ENCODE measurements at regions not wholly inside any gene's neighbourhood (a gene's known extent, or its start where the extent isn't known, plus 50 kb on each side); places are given as distances from the start of the nearest gene placed in this dataset.

- ATAC-seq: peak; percentile 88
- Histone ChIP-seq H3K4me1 (ENCODE audit: low read depth) (no peaks in the 10 kb centered on the region), H3K4me3 (no peak overlapping the region), H3K36me3 (ENCODE audit: low read depth) (no peaks in the 10 kb centered on the region), H3K9me3 (no peaks in the 10 kb centered on the region)
- intact Hi-C loops (cut with DNase I, micrococcal nuclease): no loop called here
- no peak for TF ChIP-seq CTCF (IDR thresholded peaks at IDR 0.05)
- DNase-seq: peak in 1 of 3 donors; percentile 16
Observed at GRCh38 chr10:108399465-108399864, 1235.0 kb upstream of the SORCS1 start.

- Histone ChIP-seq H3K4me1 (ENCODE audit: low read depth) (no peaks in the 10 kb centered on the region), H3K4me3 (no peak overlapping the region), H3K36me3 (ENCODE audit: low read depth) (no peaks in the 10 kb centered on the region), H3K9me3 (no peaks in the 10 kb centered on the region)
- ATAC-seq (peak; percentile 33), DNase-seq (no peak)
- intact Hi-C loops (cut with DNase I, micrococcal nuclease): no loop called here
- TF ChIP-seq CTCF (IDR thresholded peaks at IDR 0.05): no peak
Observed at GRCh38 chr10:108393089-108393488, 1228.6 kb upstream of the SORCS1 start.

- H3K4me3 ChIP-seq: no peak overlapping the region
- ATAC-seq (no peak), DNase-seq (no peak)
- H3K36me3 ChIP-seq (ENCODE audit: low read depth): no peaks in the 10 kb centered on the region
- no peaks in the 10 kb centered on the region for H3K9me3 ChIP-seq
- no peak for TF ChIP-seq CTCF (IDR thresholded peaks at IDR 0.05)
- no peaks in the 10 kb centered on the region for H3K4me1 ChIP-seq (ENCODE audit: low read depth)
- intact Hi-C loops (cut with DNase I, micrococcal nuclease): no loop called here
Observed at GRCh38 chr10:108392286-108392685, 1227.8 kb upstream of the SORCS1 start.

- intact Hi-C loops (cut with DNase I, micrococcal nuclease): no loop called here
- TF ChIP-seq CTCF (IDR thresholded peaks at IDR 0.05): no peak
Observed at GRCh38 chr10:108388706-108389105, 1224.2 kb upstream of the SORCS1 start.

GRCh38 chr10:108385963-108386362 is 1221.5 kb upstream of the SORCS1 start:
- DNase-seq (no peak), ATAC-seq (no peak)
- Histone ChIP-seq H3K4me1 (ENCODE audit: low read depth) (no peaks in the 10 kb centered on the region), H3K36me3 (ENCODE audit: low read depth) (no peaks in the 10 kb centered on the region), H3K4me3 (no peak overlapping the region), H3K9me3 (no peaks in the 10 kb centered on the region)
- intact Hi-C loops (cut with DNase I, micrococcal nuclease): no loop called here
- no peak for TF ChIP-seq CTCF (IDR thresholded peaks at IDR 0.05)

More at GRCh38 chr10:108388706-108389105, 1224.2 kb upstream of the SORCS1 start:
- ATAC-seq (no peak), DNase-seq (no peak)
- H3K9me3 ChIP-seq: no peaks in the 10 kb centered on the region
- H3K4me1 ChIP-seq (ENCODE audit: low read depth): no peaks in the 10 kb centered on the region
- no peaks in the 10 kb centered on the region for H3K36me3 ChIP-seq (ENCODE audit: low read depth)
- H3K4me3 ChIP-seq: no peak overlapping the region

GRCh38 chr10:108384378-108384777 is 1219.9 kb upstream of the SORCS1 start:
- no peaks in the 10 kb centered on the region for H3K9me3 ChIP-seq
- intact Hi-C loops (cut with DNase I, micrococcal nuclease): no loop called here
- no peak overlapping the region for H3K4me3 ChIP-seq
- DNase-seq (no peak), ATAC-seq (no peak)
- H3K4me1 ChIP-seq (ENCODE audit: low read depth): no peaks in the 10 kb centered on the region
- no peak for TF ChIP-seq CTCF (IDR thresholded peaks at IDR 0.05)
- no peaks in the 10 kb centered on the region for H3K36me3 ChIP-seq (ENCODE audit: low read depth)

Data from mucosa of descending colon (tissue), 3 donors.